GM21390 (cell line): ENCODE measurements at regions not wholly inside any gene's neighbourhood (a gene's known extent, or its start where the extent isn't known, plus 50 kb on each side); places are given as distances from the start of the nearest gene placed in this dataset.
"Not testable (repeated sequence)": the region's sequence is repeated elsewhere in the genome, so short reads cannot be mapped to it uniquely, and the experiment has no call there.

Experiments
- ATAC-seq: cut with Tn5 transposase; IDR thresholded peaks from one replicate; pipeline ENCODE4 v1.9.1; 2021; ENCODE audit not compliant: unreplicated experiment

DNA sequence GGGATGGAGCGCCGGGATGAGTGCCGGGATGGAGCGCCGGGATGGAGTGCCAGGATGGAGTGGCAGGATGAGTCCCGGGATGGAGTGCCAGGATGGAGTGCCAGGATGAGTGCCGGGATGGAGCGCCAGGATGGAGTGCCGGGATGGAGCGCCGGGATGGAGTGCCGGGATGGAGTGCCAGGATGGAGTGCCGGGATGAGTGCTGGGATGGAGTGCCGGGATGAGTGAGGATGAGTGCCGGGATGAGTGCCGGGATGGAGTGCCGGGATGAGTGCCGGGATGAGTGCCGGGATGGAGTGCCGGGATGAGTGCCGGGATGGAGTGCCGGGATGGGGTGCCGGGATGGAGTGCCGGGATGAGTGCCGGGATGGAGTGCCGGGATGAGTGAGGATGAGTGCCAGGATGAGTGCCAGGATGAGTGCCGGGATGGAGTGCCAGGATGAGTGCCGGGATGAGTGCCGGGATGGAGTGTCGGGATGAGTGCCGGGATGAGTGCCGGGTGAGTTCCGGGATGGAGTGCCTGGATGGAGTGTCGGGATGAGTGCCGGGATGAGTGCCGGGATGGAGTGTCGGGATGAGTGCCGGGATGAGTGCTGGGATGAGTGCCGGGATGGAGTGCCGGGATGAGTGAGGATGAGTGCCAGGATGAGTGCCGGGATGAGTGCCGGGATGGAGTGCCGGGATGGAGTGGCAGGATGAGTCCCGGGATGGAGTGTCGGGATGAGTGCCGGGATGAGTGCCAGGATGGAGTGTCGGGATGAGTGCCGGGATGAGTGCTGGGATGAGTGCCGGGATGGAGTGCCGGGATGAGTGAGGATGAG is 52.9 kb upstream of the HELT start:
- ATAC-seq: not testable (repeated sequence)

DNA sequence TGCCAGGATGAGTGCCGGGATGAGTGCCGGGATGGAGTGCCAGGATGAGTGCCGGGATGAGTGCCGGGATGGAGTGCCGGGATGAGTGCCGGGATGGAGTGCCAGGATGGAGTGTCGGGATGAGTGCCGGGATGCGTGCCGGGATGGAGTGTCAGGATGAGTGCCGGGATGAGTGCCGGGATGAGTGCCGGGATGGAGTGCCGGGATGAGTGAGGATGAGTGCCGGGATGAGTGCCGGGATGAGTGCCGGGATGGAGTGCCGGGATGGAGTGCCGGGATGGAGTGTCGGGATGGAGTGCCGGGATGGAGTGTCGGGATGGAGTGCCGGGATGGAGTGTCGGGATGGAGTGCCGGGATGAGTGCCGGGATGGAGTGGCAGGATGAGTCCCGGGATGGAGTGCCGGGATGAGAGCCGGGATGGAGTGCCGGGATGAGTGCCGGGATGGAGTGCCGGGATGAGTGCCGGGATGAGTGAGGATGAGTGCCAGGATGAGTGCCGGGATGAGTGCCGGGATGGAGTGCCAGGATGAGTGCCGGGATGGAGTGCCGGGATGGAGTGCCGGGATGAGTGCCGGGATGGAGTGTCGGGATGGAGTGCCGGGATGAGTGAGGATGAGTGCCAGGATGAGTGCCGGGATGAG is 52.1 kb upstream of the HELT start:
- ATAC-seq: not testable (repeated sequence)

DNA sequence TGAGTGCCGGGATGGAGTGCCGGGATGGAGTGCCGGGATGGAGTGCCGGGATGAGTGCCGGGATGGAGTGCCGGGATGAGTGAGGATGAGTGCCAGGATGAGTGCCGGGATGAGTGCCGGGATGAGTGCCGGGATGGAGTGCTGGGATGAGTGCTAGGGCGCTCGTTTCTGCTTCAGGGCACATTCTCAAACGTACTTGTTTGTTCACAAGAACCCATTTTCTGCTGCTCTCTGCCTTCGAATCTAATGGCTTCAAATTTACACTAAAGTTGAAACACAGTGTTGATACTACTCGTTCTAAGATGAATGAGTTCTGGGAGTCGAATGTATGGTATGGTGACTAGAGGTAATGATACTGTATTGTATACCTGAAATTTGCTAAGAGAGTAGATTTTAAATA is 50.6 kb upstream of the HELT start:
- ATAC-seq: not testable (repeated sequence)

DNA sequence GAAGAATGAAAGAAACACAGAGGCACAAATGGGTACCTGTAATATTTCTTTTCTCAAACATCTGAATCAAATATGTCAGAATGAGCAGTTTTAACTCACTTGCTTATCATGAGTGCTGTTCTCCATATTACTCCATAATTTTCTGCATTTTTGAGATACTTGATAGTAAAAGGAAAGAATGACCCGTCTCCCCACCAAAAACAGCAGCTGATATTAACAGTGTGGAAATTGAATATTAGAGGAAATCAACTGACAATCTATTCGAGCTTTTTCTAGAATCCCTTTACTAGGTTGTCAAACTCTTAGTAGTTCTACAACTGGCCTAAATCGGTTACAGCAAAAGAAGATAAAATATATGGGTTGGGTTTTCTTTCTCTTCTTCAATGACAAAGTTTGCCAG is 49.9 kb upstream of the HELT start:
- ATAC-seq: no peak
